T-helper 2 cell treated with Interferon-gamma antibody and Interleukin-4, amounts not matched to agents 100 ng/mL and 5 ng/mL, for 36 hours (primary cell): ENCODE measurements at regions not wholly inside any gene's neighbourhood (a gene's known extent, or its start where the extent isn't known, plus 50 kb on each side); places are given as distances from the start of the nearest gene placed in this dataset.
"Not testable (repeated sequence)": the region's sequence is repeated elsewhere in the genome, so short reads cannot be mapped to it uniquely, and the experiment has no call there.

ENCODE experiments used
- intact Hi-C: fragments of 100-400 bp; cut with micrococcal nuclease; formaldehyde crosslinking; loops from one replicate; pipeline ENCODE4 v1.15.1; 2023

GRCh38 chr6:48628316-48628715 is 517.3 kb upstream of the PTCHD4 start:
- intact Hi-C loops: no loop called here

DNA sequence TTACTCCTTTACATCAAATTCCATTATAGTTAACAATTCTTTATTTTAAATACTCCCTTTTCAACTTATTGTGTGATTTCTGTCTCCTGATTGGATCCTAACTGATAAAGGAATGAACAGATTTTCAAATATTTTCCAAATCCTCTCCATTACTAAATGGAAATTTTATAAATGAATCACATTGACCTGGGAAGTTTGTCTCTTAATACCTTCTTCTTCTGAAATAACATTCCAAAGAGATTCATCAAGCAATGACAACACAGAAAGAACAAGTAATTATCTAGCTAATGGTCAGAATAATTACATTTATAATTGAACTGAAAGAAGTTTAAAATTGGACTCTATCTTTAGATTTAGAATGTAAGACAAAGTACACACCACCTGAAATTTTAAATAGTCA is 515.4 kb upstream of the PTCHD4 start:
- intact Hi-C loops: no loop called here

DNA sequence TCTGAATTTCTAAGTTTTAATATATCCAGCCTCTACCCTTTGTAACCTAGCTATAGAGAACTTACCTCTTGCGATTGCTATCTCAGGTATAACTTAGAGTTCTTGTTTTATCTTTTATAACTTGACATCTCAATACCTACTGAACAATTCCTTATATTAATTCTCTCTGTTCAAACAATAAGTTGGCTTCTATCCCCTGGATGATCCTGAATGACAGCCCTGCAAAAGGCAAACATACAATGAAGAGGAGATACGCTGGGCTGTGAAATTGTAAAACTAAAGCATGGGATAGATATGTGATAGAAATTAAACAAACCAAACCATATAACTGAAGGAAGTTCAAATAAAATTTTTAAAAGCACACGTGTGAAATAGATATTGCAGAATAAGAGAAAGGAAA is 513.6 kb upstream of the PTCHD4 start:
- intact Hi-C loops: no loop called here

DNA sequence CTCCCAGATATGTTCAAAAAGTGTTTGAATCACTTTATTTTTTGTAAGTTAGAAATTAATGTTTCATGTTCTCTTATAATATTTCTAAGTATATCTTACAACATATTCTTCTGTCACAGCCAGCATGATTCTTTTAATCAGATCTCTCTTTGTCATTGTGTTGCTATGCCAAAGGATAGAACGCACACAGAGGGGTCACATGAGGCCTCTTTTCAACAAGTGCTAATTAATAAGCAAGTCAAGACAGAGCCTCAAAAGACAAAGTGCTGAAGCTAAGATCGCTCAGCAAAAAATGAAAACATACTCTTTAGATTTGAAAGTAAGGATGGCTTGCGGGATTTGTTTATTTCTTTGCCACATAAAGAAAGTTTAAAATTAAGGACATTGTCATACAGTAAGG is 508.8 kb upstream of the PTCHD4 start:
- intact Hi-C loops: no loop called here

- intact Hi-C loops: no loop called here
These were observed 504.0 kb upstream of the PTCHD4 start for GRCh38 chr6:48615041-48615440.

DNA sequence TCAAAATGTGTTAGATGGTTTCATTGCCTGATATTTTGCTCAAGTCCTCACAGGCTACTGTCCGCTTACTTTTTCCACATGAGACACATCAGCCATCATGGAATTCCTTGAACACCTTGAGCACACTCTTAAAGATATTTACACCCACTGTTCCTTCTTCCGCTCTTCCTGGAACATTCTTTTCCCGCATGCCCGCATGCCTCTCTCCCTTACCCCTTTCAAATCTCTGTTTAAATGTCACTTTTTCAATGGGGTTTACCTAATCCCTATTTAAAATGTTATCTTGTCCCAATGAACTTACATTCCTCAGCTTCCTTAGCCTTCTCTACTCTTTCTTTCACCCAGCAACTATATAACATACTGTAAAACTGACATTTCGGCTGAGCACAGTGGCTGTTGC is 503.3 kb upstream of the PTCHD4 start:
- intact Hi-C loops: no loop called here

- intact Hi-C loops: no loop called here
These were observed 502.4 kb upstream of the PTCHD4 start for GRCh38 chr6:48613231-48613949.

GRCh38 chr6:48611332-48611731 is 500.3 kb upstream of the PTCHD4 start:
- intact Hi-C loops: no loop called here

DNA sequence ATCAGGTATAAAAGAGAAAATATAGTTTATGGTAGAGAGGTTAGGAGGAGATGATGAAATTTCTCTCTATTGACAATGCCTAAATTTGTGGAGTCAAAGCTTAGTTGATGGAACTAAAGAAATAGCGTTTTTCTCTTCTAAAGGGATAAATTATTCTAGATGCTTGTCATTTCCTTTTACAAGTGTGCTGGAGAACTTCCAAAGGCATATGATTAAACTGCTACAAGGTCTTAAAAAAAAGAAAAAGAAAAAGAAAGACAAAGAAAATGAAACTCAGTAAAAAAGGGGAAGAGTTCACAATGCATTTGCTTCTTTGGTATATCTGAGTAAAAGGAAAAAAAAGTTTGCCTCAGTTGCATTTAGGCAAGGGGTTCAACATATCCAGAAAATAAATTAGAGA is 499.8 kb upstream of the PTCHD4 start:
- intact Hi-C loops: no loop called here

GRCh38 chr6:48606618-48607017 is 495.6 kb upstream of the PTCHD4 start:
- intact Hi-C loops: no loop called here

DNA sequence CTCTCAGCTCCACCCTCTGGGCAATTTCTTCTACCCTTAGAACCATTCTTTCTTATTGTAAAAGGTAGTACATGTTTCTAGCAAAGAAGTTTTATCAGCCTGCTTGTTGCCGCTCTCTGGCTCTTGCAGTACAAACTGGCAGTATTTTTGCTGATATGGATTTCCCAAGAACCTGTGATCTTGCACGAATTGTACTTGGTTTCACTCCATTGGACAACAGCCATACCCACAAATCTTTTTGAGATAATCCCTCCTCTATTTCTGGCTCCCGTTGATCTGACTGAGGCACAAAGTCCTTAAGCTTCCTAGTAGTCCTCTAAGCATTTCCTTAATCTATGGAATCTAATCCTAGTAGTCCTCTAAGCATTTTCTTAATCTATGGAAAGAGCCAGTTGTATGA is 487.0 kb upstream of the PTCHD4 start:
- intact Hi-C loops: no loop called here

GRCh38 chr6:48596830-48597229 is 485.8 kb upstream of the PTCHD4 start:
- intact Hi-C loops: no loop called here

DNA sequence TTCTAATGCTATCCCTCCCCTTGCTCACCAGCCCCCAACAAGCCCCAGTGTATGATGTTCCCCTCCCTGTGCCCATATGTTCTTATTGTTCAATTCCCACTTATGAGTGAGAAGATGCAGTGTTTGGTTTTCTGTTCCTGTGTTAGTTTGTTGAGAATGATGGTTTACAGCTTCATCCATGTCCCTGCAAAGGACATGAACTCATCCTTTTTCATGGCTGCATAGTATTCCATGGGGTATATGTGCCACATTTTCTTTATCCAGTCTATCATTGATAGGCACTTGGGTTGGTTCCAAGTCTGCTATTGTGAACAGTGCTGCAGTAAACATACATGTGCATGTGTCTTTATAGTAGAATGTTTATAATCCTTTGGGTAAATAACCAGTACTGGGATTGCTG is 480.2 kb upstream of the PTCHD4 start:
- intact Hi-C loops: not testable (repeated sequence)

DNA sequence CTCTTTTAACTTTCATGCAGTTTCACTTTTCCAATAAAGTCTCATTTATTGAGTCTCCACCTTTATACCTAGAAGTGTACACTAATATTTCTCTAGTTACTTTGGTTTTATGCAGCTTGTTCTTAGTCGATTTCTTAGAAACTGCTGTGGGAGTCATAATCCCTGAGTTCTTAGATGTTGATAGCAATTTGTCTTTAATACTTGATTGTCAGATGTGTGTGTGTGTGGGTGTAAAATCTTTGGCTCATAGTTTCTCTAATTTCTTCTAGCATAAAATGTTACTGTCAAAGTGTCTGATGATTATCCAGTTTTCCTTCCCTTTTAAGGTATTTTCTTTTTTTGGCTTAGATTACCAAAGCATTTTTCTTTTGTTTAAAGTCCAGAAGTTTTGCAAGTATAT is 473.8 kb upstream of the PTCHD4 start:
- intact Hi-C loops: no loop called here

DNA sequence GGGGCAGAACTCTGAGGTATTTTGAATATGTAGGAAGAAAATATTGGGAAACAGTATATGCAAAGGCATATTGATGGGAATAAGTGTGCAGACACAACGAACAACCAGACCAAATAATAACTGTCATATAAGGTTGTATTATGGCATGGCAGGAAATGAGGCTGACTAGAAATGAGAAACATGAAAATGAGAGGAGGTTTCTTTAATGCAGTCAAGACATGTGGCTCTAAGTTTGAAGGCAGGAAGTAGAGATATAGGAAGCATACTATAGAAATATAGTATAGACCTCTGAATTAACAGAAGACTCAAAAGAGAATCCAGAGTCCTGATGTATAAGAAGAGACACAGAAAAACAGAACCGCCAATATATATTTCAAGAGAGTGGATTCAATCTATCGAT is 459.7 kb upstream of the PTCHD4 start:
- intact Hi-C loops: no loop called here

GRCh38 chr6:48568856-48569255 is 457.9 kb upstream of the PTCHD4 start:
- intact Hi-C loops: no loop called here

- intact Hi-C loops: no loop called here
These were observed 456.0 kb upstream of the PTCHD4 start for GRCh38 chr6:48567016-48567415.

- intact Hi-C loops: no loop called here
These were observed 453.2 kb upstream of the PTCHD4 start for GRCh38 chr6:48564036-48564820.

GRCh38 chr6:48563433-48563832 is 452.4 kb upstream of the PTCHD4 start:
- intact Hi-C loops: no loop called here

GRCh38 chr6:48560408-48560807 is 449.4 kb upstream of the PTCHD4 start:
- intact Hi-C loops: no loop called here

DNA sequence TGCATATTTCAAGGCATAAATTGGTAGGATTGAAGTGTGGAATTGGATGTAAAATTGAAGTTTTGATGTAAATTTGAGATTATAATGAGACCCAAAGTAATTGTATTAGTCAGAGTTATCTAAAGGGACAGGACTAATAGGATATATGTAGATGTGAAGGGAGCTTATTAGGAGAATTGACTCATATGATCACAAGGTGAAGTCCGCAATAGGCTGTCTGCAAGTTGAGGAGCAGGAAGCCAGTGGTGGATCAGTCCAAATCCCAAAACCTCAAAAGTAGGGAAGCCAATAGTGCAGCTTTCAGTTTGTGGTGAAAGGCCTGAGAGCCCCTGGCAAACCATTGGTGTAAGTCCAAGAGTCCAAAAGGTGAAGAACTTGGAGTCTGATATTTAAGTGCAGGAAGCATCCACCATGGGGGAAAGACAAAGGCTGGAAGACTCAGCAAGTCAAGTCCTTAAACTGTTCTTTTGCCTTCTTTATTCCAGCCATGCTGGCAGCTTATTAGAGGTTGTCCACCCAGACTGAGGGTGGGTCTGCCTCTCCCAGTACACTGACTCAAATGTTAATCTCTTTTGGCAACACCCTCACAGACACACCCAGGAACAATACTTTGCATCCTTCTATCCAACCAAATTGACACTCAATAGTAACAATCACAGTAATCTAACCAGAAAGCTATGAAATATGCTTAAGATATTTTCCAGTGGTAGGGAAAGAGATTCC is 442.6 kb upstream of the PTCHD4 start:
- intact Hi-C loops: no loop called here

- intact Hi-C loops: no loop called here
These were observed 441.9 kb upstream of the PTCHD4 start for GRCh38 chr6:48552905-48553304.
